Aorta (tissue), 5 donors: ENCODE measurements at regions not wholly inside any gene's neighbourhood (a gene's known extent, or its start where the extent isn't known, plus 50 kb on each side); places are given as distances from the start of the nearest gene placed in this dataset.

Source experiments
- ATAC-seq: fragments of 200-7000 bp; cut with Tn5 transposase; one replicate; pipeline ENCODE4 v1.9.1; 2022; ENCODE audit warnings: moderate library complexity; ENCODE audit not compliant: low FRiP score
- DNase-seq, 2 donors: peaks; one replicate each; pipeline ENCODE4 v3.0.0-alpha.2; 2020
- H3K27ac ChIP-seq, 2 donors: one replicate each; pipeline ENCODE4 v1.5.1; 2013; ENCODE audit warnings: low read length in 2 of 2, mild to moderate bottlenecking in 2 of 2, moderate library complexity in 2 of 2, control low read depth in 1 of 2, inconsistent platforms in 1 of 2, low read depth in 1 of 2
- H3K27me3 ChIP-seq, 2 donors: one replicate each; pipeline ENCODE4 v1.6.1; 2013; ENCODE audit warnings: control low read depth in 1 of 2, low read length in 1 of 2, mild to moderate bottlenecking in 1 of 2, moderate library complexity in 1 of 2; ENCODE audit not compliant: insufficient read depth in 2 of 2, control insufficient read depth in 1 of 2
- H3K36me3 ChIP-seq, 2 donors: one replicate each; pipeline ENCODE4 v1.6.1; 2013; ENCODE audit warnings: control low read depth in 1 of 2, low read length in 1 of 2, mild to moderate bottlenecking in 1 of 2; ENCODE audit not compliant: insufficient read depth in 2 of 2, control insufficient read depth in 1 of 2
- H3K4me1 ChIP-seq, 2 donors: one replicate each; pipeline ENCODE4 v1.6.1; 2013; ENCODE audit warnings: low read length in 2 of 2, control low read depth in 1 of 2, mild to moderate bottlenecking in 1 of 2, moderate library complexity in 1 of 2; ENCODE audit not compliant: insufficient read depth in 2 of 2, control insufficient read depth in 1 of 2
- H3K4me3 ChIP-seq, 2 donors: one replicate each; pipeline ENCODE4 v1.5.1; 2013; ENCODE audit warnings: low read length in 2 of 2, control low read depth in 1 of 2, mild to moderate bottlenecking in 1 of 2
- H3K9me3 ChIP-seq: one replicate; pipeline ENCODE4 v1.6.1; 2013; ENCODE audit warnings: mild to moderate bottlenecking, low read length; ENCODE audit not compliant: control insufficient read depth
- WGBS, 2 donors: extraction: QIAGEN DNeasy Blood & Tissue Kit; methylation state at CpG; one replicate each; pipeline ENCODE4 v1.1.7; 2013; 5-methylcytosine and 5-hydroxymethylcytosine counted together
- intact Hi-C, 2 donors: fragments of 100-400 bp; cut with DNase I; formaldehyde crosslinking; loops; one replicate each; pipeline versions ENCODE4 v1.14.2 to v1.15.0; 2022
- donor health status: healthy with polysubstance abuse.
- donor health status: Bipolar disorder and iron deficiency.
- donor health status: DM: no; HTN: no; CAD: no.
- donor health status: DM: no; HTN: no; CAD: no.
- donor health status: DM: yes; HTN: yes; CAD: no.

- Histone ChIP-seq H3K27me3 (no peaks in the 10 kb centered on the region), H3K4me1 (no peaks in the 10 kb centered on the region), H3K4me3 (no peak overlapping the region), H3K9me3 (no peaks in the 10 kb centered on the region), H3K36me3 (no peaks in the 10 kb centered on the region), H3K27ac (no peak overlapping the region)
- ATAC-seq (no peak), DNase-seq (no peak)
- WGBS, 2 donors = 91% methylated on average over 3 of the region's 3 CpGs
- intact Hi-C loops = no loop called here
Observed at GRCh38 chr19:27881213-27881612, 1331.7 kb downstream of the UQCRFS1 start.

GRCh38 chr19:27876976-27877512, 1335.9 kb downstream of the UQCRFS1 start:
- Histone ChIP-seq H3K36me3 (no peaks in the 10 kb centered on the region), H3K4me1 (no peaks in the 10 kb centered on the region), H3K27me3 (no peaks in the 10 kb centered on the region), H3K9me3 (peaks cover 2% of the 10 kb centered on the region), H3K4me3 (no peak overlapping the region), H3K27ac (no peak overlapping the region)
- intact Hi-C loops = no loop called here
- 70 to 72% methylated on average over 6 of the region's 6 CpGs for WGBS, 2 donors
- no peak for DNase-seq
- ATAC-seq = no peak

GRCh38 chr19:27876489-27876888, 1336.5 kb downstream of the UQCRFS1 start:
- ATAC-seq (no peak), DNase-seq (no peak)
- H3K27ac ChIP-seq = no peak overlapping the region
- H3K4me1 ChIP-seq = no peaks in the 10 kb centered on the region
- H3K36me3 ChIP-seq = no peaks in the 10 kb centered on the region
- WGBS, 2 donors = 64 to 71% methylated on average over 3 of the region's 3 CpGs
- intact Hi-C loops = no loop called here
- H3K4me3 ChIP-seq = no peak overlapping the region
- no peaks in the 10 kb centered on the region for H3K27me3 ChIP-seq
- H3K9me3 ChIP-seq = peaks cover 2% of the 10 kb centered on the region

GRCh38 chr19:27872370-27872769, 1340.6 kb downstream of the UQCRFS1 start:
- intact Hi-C loops = no loop called here
- peaks cover 2% of the 10 kb centered on the region for H3K9me3 ChIP-seq
- ATAC-seq = no peak
- H3K27ac ChIP-seq = no peak overlapping the region
- WGBS, 2 donors = 64 to 74% methylated on average over 4 of the region's 4 CpGs
- no peaks in the 10 kb centered on the region for H3K27me3 ChIP-seq
- no peak overlapping the region for H3K4me3 ChIP-seq
- DNase-seq = no peak
- H3K36me3 ChIP-seq = no peaks in the 10 kb centered on the region
- H3K4me1 ChIP-seq = no peaks in the 10 kb centered on the region

DNA sequence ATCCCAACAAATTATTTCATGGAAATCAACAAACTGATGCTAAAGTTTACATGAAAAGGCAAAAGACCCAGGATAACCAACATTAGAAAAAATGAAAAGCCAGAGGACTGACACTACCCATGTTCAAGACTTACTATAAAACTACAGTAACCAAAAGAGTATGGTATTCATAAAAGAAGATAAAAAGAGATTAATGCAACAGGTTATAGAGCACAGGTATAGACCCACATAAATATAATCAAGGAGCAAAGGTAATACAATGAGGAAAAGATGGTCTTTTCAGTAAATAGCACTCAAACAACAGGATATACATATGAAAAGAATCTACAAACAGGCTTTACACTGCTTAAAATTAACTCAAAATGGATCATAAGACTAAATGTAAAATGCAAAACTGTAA, 1342.7 kb downstream of the UQCRFS1 start:
- Histone ChIP-seq H3K4me1 (no peaks in the 10 kb centered on the region), H3K27ac (no peak overlapping the region), H3K9me3 (peaks cover 8% of the 10 kb centered on the region), H3K4me3 (no peak overlapping the region), H3K36me3 (no peaks in the 10 kb centered on the region), H3K27me3 (no peaks in the 10 kb centered on the region)
- no peak for DNase-seq
- intact Hi-C loops = no loop called here
- ATAC-seq = no peak

GRCh38 chr19:27868007-27868406, 1344.9 kb downstream of the UQCRFS1 start:
- Histone ChIP-seq H3K27ac (no peak overlapping the region), H3K27me3 (no peaks in the 10 kb centered on the region), H3K36me3 (no peaks in the 10 kb centered on the region), H3K4me1 (no peaks in the 10 kb centered on the region), H3K4me3 (no peak overlapping the region), H3K9me3 (peaks cover 7% of the 10 kb centered on the region)
- intact Hi-C loops = no loop called here
- DNase-seq (no peak), ATAC-seq (no peak)

GRCh38 chr19:27865927-27866777, 1346.8 kb downstream of the UQCRFS1 start:
- intact Hi-C loops = no loop called here

GRCh38 chr19:27861411-27861975, 1351.5 kb downstream of the UQCRFS1 start:
- ATAC-seq = no peak
- H3K9me3 ChIP-seq = peaks cover 21% of the 10 kb centered on the region
- WGBS, 2 donors = 79 to 81% methylated on average over 8 of the region's 8 CpGs
- DNase-seq = no peak
- intact Hi-C loops = no loop called here
- no peaks in the 10 kb centered on the region for H3K4me1 ChIP-seq
- no peak overlapping the region for H3K27ac ChIP-seq
- no peaks in the 10 kb centered on the region for H3K27me3 ChIP-seq
- H3K4me3 ChIP-seq = no peak overlapping the region
- no peaks in the 10 kb centered on the region for H3K36me3 ChIP-seq

More at GRCh38 chr19:27865927-27866777, 1346.8 kb downstream of the UQCRFS1 start:
- Histone ChIP-seq H3K27ac (no peak overlapping the region), H3K4me3 (no peak overlapping the region), H3K9me3 (peaks cover 12% of the 10 kb centered on the region), H3K36me3 (no peaks in the 10 kb centered on the region), H3K27me3 (no peaks in the 10 kb centered on the region), H3K4me1 (no peaks in the 10 kb centered on the region)
- DNase-seq = no peak
- ATAC-seq = no peak
- 70 to 76% methylated on average over 6 of the region's 6 CpGs for WGBS, 2 donors
